ENCODE measurements at regions not wholly inside any gene's neighbourhood (a gene's known extent, or its start where the extent isn't known, plus 50 kb on each side); places are given as distances from the start of the nearest gene placed in this dataset.

DNA sequence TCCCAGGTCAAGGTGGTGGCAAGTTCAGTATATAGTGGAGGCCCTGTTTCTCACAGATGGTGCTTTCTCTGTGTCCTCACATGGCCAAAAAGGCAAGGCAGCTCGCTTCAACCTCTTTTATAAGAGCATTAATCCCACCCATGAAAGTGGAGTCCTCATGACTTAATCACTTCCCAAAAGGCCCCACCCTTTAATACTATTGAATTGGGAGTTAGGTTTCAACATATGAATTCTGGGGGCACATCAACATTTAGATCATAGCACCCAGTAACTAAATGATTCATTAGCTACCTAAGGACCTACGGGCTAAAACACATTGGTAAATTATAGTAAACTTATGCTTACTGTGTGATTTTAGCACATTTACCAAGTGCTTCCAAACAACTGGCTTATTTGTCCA lies 317.9 kb downstream of the LTN1 start:
- no peak for TF ChIP-seq EZH2 (IDR thresholded peaks at IDR 0.05; ENCODE audit: borderline replicate concordance, insufficient read depth, low read depth, low read length, poor library complexity, severe bottlenecking)
- TF ChIP-seq, protein P1, sequence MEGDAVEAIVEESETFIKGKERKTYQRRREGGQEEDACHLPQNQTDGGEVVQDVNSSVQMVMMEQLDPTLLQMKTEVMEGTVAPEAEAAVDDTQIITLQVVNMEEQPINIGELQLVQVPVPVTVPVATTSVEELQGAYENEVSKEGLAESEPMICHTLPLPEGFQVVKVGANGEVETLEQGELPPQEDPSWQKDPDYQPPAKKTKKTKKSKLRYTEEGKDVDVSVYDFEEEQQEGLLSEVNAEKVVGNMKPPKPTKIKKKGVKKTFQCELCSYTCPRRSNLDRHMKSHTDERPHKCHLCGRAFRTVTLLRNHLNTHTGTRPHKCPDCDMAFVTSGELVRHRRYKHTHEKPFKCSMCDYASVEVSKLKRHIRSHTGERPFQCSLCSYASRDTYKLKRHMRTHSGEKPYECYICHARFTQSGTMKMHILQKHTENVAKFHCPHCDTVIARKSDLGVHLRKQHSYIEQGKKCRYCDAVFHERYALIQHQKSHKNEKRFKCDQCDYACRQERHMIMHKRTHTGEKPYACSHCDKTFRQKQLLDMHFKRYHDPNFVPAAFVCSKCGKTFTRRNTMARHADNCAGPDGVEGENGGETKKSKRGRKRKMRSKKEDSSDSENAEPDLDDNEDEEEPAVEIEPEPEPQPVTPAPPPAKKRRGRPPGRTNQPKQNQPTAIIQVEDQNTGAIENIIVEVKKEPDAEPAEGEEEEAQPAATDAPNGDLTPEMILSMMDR (IDR thresholded peaks at IDR 0.05): no peak
